DND-41 (cell line): ENCODE measurements at regions not wholly inside any gene's neighbourhood (a gene's known extent, or its start where the extent isn't known, plus 50 kb on each side); places are given as distances from the start of the nearest gene placed in this dataset.

Experiments used
- CTCF ChIP-seq: IDR thresholded peaks from 2 replicates; pipeline ENCODE4 v1.5.1; 2012; ENCODE audit warnings: borderline replicate concordance, low read length, moderate library complexity, mild to moderate bottlenecking; ENCODE audit not compliant: poor library complexity, severe bottlenecking; ENCODE audit errors: extremely low read depth
- EZH2 ChIP-seq: IDR thresholded peaks from 3 replicates; pipeline ENCODE4 v1.6.1; 2012; ENCODE audit warnings: borderline replicate concordance, low read depth, mild to moderate bottlenecking, moderate library complexity, low read length, inconsistent platforms; ENCODE audit not compliant: severe bottlenecking

DNA sequence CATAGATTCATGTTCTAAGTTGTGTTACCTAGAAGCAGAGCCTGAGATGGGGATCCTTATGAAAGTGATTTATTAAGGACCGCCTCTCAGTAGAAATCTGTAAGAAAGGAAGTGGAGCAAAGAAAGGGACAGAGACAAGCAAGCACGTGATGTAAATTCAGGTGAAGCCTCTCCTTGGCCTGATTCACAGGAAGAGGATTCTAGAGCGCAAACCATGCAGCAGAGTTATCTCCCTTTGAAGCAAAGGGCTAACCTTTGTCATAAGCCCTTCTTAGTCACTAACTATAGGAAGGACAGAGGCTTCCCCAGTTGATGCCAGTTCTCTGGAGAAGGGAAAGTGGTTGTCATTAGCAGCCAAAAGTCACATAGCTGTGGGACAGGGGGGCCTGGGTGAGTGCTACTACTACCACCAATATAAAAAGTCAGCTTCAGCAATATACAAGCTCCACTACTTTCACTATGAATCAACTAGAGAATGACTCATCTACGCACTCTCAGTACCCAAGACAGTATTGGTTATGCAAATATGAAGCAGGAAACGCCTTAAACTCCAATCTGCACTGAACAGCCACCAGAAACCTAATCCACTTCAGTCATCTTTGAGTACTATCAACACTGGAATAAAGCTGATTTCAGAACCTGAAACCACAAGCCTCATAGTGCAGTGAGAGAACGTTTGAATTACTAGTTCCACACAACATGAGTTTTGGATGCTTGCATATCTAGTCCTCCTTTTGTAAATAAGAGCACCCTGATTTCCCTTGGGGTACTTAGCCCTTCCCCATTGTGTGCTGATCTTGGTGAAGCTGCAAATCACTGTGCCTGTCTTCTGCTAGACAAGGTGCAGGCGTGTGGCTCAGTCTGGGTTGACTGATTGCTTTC lies 162.7 kb downstream of the ZNF608 start:
- TF ChIP-seq CTCF (no peak), EZH2 (no peak)
